ENCODE measurements at regions not wholly inside any gene's neighbourhood (a gene's known extent, or its start where the extent isn't known, plus 50 kb on each side); places are given as distances from the start of the nearest gene placed in this dataset.

- Histone ChIP-seq H3K4me1 (ENCODE audit: insufficient read depth, low read length) (peaks cover 6% of the 10 kb centered on the region), H3K79me2 (ENCODE audit: low read length) (no peaks in the 10 kb centered on the region), H3F3A (ENCODE audit: low read length, unreplicated experiment) (no peaks in the 10 kb centered on the region), H4K20me1 (ENCODE audit: low read length) (no peaks in the 10 kb centered on the region), H3K9me2 (replicated peaks; ENCODE audit: low read length) (no peaks in the 10 kb centered on the region), H3K9ac (ENCODE audit: low read length) (no peak overlapping the region), H3K4me3 (ENCODE audit: low read length) (no peak overlapping the region), H3K4me2 (ENCODE audit: low read length) (no peak overlapping the region), H3K27ac (ENCODE audit: low read length) (no peak overlapping the region), H2AFZ (ENCODE audit: low read length) (no peak overlapping the region), H3K27me3 (ENCODE audit: low read length) (no peaks in the 10 kb centered on the region), H3K9me3 (ENCODE audit: low read length) (no peaks in the 10 kb centered on the region), H3K36me3 (ENCODE audit: low read depth, low read length) (no peaks in the 10 kb centered on the region)
- ATAC-seq (no peak), DNase-seq (no peak)
- intact Hi-C loops (cut with micrococcal nuclease) = no loop called here
- no peak for TF ChIP-seq EZH2phosphoT487 (IDR thresholded peaks at IDR 0.05; ENCODE audit: borderline replicate concordance, low read length)
- TF ChIP-seq CTCF (conservative IDR thresholded peaks at IDR 0.05; ENCODE audit: low read depth, low read length) = no peak
- TF ChIP-seq EZH2 (IDR thresholded peaks at IDR 0.05; ENCODE audit: low read length, unreplicated experiment) = no peak
- POLR2A ChIA-PET (ENCODE audit: unreplicated experiment) = no interaction called here
- CTCF ChIA-PET = no interaction called here
- no TSS peak for BruUV-seq (replicated peaks)
Observed at GRCh38 chr7:34317039-34317438, 341.0 kb upstream of the NPSR1 start.

GRCh38 chr7:34320412-34320811 lies 337.6 kb upstream of the NPSR1 start:
- H3K79me2 ChIP-seq (ENCODE audit: low read length) = no peaks in the 10 kb centered on the region
- ATAC-seq = no peak
- intact Hi-C loops (cut with micrococcal nuclease) = loop anchor here (5.0 kb wide), 1 partner anchor 502 kb away; no protein-coding TSS in a partner anchor
- CTCF ChIA-PET = interaction anchor here (0.5 to 1.1 kb wide), 5 partner anchors 112 to 715 kb away, joined by 3 to 20 read pairs (median 3); no protein-coding TSS in a partner anchor
- H3K4me3 ChIP-seq (ENCODE audit: low read length) = no peak overlapping the region
- H3F3A ChIP-seq (ENCODE audit: low read length, unreplicated experiment) = no peaks in the 10 kb centered on the region
- no peak overlapping the region for H2AFZ ChIP-seq (ENCODE audit: low read length)
- no peak overlapping the region for H3K4me2 ChIP-seq (ENCODE audit: low read length)
- no peaks in the 10 kb centered on the region for H4K20me1 ChIP-seq (ENCODE audit: low read length)
- DNase-seq = no peak
- no peaks in the 10 kb centered on the region for H3K36me3 ChIP-seq (ENCODE audit: low read depth, low read length)
- H3K27me3 ChIP-seq (ENCODE audit: low read length) = 0 out of 2 replicates have a peak, but pooled peaks cover 2% of the 10 kb centered on the region
- H3K9ac ChIP-seq (ENCODE audit: low read length) = no peak overlapping the region
- H3K9me2 ChIP-seq (replicated peaks; ENCODE audit: low read length) = no peaks in the 10 kb centered on the region
- H3K9me3 ChIP-seq (ENCODE audit: low read length) = no peaks in the 10 kb centered on the region
- no TSS peak for BruUV-seq (replicated peaks)
- no peak overlapping the region for H3K27ac ChIP-seq (ENCODE audit: low read length)
- POLR2A ChIA-PET (ENCODE audit: unreplicated experiment) = no interaction called here
- H3K4me1 ChIP-seq (ENCODE audit: insufficient read depth, low read length) = peaks cover 6% of the 10 kb centered on the region
- no peak for TF ChIP-seq CTCF (conservative IDR thresholded peaks at IDR 0.05; ENCODE audit: low read depth, low read length)
- TF ChIP-seq EZH2 (IDR thresholded peaks at IDR 0.05; ENCODE audit: low read length, unreplicated experiment) = no peak
- no peak for TF ChIP-seq EZH2phosphoT487 (IDR thresholded peaks at IDR 0.05; ENCODE audit: borderline replicate concordance, low read length)

GRCh38 chr7:34320926-34321661 lies 336.9 kb upstream of the NPSR1 start:
- Histone ChIP-seq H3K4me3 (ENCODE audit: low read length) (peak overlapping the region; percentile 36; the same call in 1 of the 2 replicates), H3K9me2 (replicated peaks; ENCODE audit: low read length) (no peaks in the 10 kb centered on the region), H3K36me3 (ENCODE audit: low read depth, low read length) (no peaks in the 10 kb centered on the region), H3F3A (ENCODE audit: low read length, unreplicated experiment) (no peaks in the 10 kb centered on the region), H2AFZ (ENCODE audit: low read length) (peak overlapping the region; percentile 65), H4K20me1 (ENCODE audit: low read length) (no peaks in the 10 kb centered on the region), H3K27ac (ENCODE audit: low read length) (no peak overlapping the region), H3K4me2 (ENCODE audit: low read length) (peak overlapping the region; percentile 78), H3K9me3 (ENCODE audit: low read length) (no peaks in the 10 kb centered on the region), H3K79me2 (ENCODE audit: low read length) (no peaks in the 10 kb centered on the region), H3K27me3 (ENCODE audit: low read length) (0 out of 2 replicates have a peak, but pooled peaks cover 6% of the 10 kb centered on the region), H3K4me1 (ENCODE audit: insufficient read depth, low read length) (peaks cover 6% of the 10 kb centered on the region), H3K9ac (ENCODE audit: low read length) (no peak overlapping the region)
- ChIA-PET CTCF (interaction anchor here (0.6 to 1.1 kb wide), 5 partner anchors 39 to 715 kb away, joined by 3 to 20 read pairs (median 3); no protein-coding TSS in a partner anchor), POLR2A (ENCODE audit: unreplicated experiment) (no interaction called here)
- TF ChIP-seq CTCF (conservative IDR thresholded peaks at IDR 0.05; ENCODE audit: low read depth, low read length) (peak; percentile 94), EZH2 (IDR thresholded peaks at IDR 0.05; ENCODE audit: low read length, unreplicated experiment) (no peak), EZH2phosphoT487 (IDR thresholded peaks at IDR 0.05; ENCODE audit: borderline replicate concordance, low read length) (no peak)
- BruUV-seq (replicated peaks) = no TSS peak
- ATAC-seq = peak; percentile 98
- intact Hi-C loops (cut with micrococcal nuclease) = loop anchor here (5.0 kb wide), 1 partner anchor 501 kb away; no protein-coding TSS in a partner anchor
- DNase-seq = peak; percentile 74

All from PC-3 (cell line).